GM20431 (cell line): ENCODE measurements at regions not wholly inside any gene's neighbourhood (a gene's known extent, or its start where the extent isn't known, plus 50 kb on each side); places are given as distances from the start of the nearest gene placed in this dataset.
"Not testable (repeated sequence)": the region's sequence is repeated elsewhere in the genome, so short reads cannot be mapped to it uniquely, and the experiment has no call there.

Experiments used
- in situ Hi-C: fragments of 300-500 bp; cut with MseI, MboI; formaldehyde crosslinking; loops from one replicate; pipeline ENCODE4 v1.15.0; 2020; ENCODE audit warnings: low sequenced_read_pairs; ENCODE audit not compliant: unreplicated experiment

GRCh38 chr16:9596788-9597187 lies 505.3 kb downstream of the HAPSTR1 start:
- in situ Hi-C loops, result no loop called here

- in situ Hi-C loops, result no loop called here
Measured at GRCh38 chr16:9597967-9598730, 506.7 kb downstream of the HAPSTR1 start.

GRCh38 chr16:9598731-9599083 lies 507.3 kb downstream of the HAPSTR1 start:
- in situ Hi-C loops, result no loop called here

- in situ Hi-C loops, result no loop called here
Measured at GRCh38 chr16:9599415-9600120, 508.1 kb downstream of the HAPSTR1 start.

- in situ Hi-C loops, result no loop called here
Measured at GRCh38 chr16:9602189-9602588, 510.7 kb downstream of the HAPSTR1 start.

- in situ Hi-C loops, result no loop called here
Measured at GRCh38 chr16:9603316-9603715, 511.9 kb downstream of the HAPSTR1 start.

- in situ Hi-C loops, result no loop called here
Measured at GRCh38 chr16:9607515-9608230, 516.2 kb downstream of the HAPSTR1 start.

- in situ Hi-C loops, result no loop called here
Measured at GRCh38 chr16:9610727-9611126, 519.3 kb downstream of the HAPSTR1 start.

- in situ Hi-C loops, result no loop called here
Measured at GRCh38 chr16:9612267-9612666, 520.8 kb downstream of the HAPSTR1 start.

- in situ Hi-C loops, result no loop called here
Measured at GRCh38 chr16:9614389-9614788, 522.9 kb downstream of the HAPSTR1 start.

- in situ Hi-C loops, result no loop called here
Measured at GRCh38 chr16:9622268-9622667, 530.8 kb downstream of the HAPSTR1 start.

- in situ Hi-C loops, result no loop called here
Measured at GRCh38 chr16:9625122-9625521, 533.7 kb downstream of the HAPSTR1 start.

- in situ Hi-C loops, result no loop called here
Measured at GRCh38 chr16:9627427-9627826, 536.0 kb downstream of the HAPSTR1 start.

- in situ Hi-C loops, result no loop called here
Measured at GRCh38 chr16:9630119-9630518, 538.7 kb downstream of the HAPSTR1 start.

GRCh38 chr16:9630985-9631384 lies 539.5 kb downstream of the HAPSTR1 start:
- in situ Hi-C loops, result no loop called here

- in situ Hi-C loops, result no loop called here
Measured at GRCh38 chr16:9633844-9634243, 542.4 kb downstream of the HAPSTR1 start.

- in situ Hi-C loops, result not testable (repeated sequence)
Measured at GRCh38 chr16:9635150-9635720, 543.8 kb downstream of the HAPSTR1 start.

GRCh38 chr16:9644258-9644657 lies 538.0 kb downstream of the GRIN2A start:
- in situ Hi-C loops, result no loop called here

GRCh38 chr16:9645911-9646310 lies 536.3 kb downstream of the GRIN2A start:
- in situ Hi-C loops, result no loop called here

GRCh38 chr16:9647981-9648701 lies 534.1 kb downstream of the GRIN2A start:
- in situ Hi-C loops, result no loop called here
